Naive thymus-derived CD4-positive, alpha-beta T cell (primary cell): ENCODE measurements at regions not wholly inside any gene's neighbourhood (a gene's known extent, or its start where the extent isn't known, plus 50 kb on each side); places are given as distances from the start of the nearest gene placed in this dataset.

Experiments
- ATAC-seq: fragments of 150-1000 bp; cut with Tn5 transposase; 2 replicates; pipeline ENCODE4 v1.10.0; 2021; ENCODE audit warnings: mild to moderate bottlenecking, moderate library complexity
- CTCF ChIA-PET: fragments of 350-600 bp; sonication (Branson Sonifier 250); formaldehyde crosslinking; loops from one replicate; lab custom pipeline; 2021; ENCODE audit warnings: antibody characterized with exemption; lab: Charles Lee
- POLR2A ChIA-PET: fragments of 350-600 bp; sonication (Branson Sonifier 250); formaldehyde crosslinking; loops from one replicate; lab custom pipeline; 2021; ENCODE audit warnings: antibody characterized with exemption, inconsistent platforms; lab: Charles Lee
- DNase-seq, 9 donors: peaks; one replicate each; pipeline versions ENCODE4 v3.0.0 to v3.0.0-alpha.2; 2020 to 2022; ENCODE audit warnings: mixed read lengths in 1 of 9
- H3K27ac ChIP-seq: one replicate; pipeline ENCODE4 v1.7.0; 2013; ENCODE audit warnings: mild to moderate bottlenecking, low read depth, low read length, moderate library complexity
- H3K27me3 ChIP-seq, 2 donors: one replicate each; pipeline ENCODE4 v1.7.0; 2013; ENCODE audit warnings: low read length in 2 of 2, mild to moderate bottlenecking in 2 of 2, moderate library complexity in 2 of 2; ENCODE audit not compliant: control insufficient read depth in 2 of 2, insufficient read depth in 2 of 2
- H3K36me3 ChIP-seq, 3 experiments: 1 replicate in 2 of 3; 2 replicates in 1 of 3; pipeline ENCODE4 v1.7.0; 2013; ENCODE audit warnings: low read length in 3 of 3, mild to moderate bottlenecking in 3 of 3, moderate library complexity in 1 of 3; ENCODE audit not compliant: insufficient read depth in 3 of 3, control insufficient read depth in 2 of 3
- H3K4me1 ChIP-seq, 2 donors: one replicate each; pipeline ENCODE4 v1.7.0; 2013; ENCODE audit warnings: low read length in 2 of 2, mild to moderate bottlenecking in 2 of 2, moderate library complexity in 1 of 2; ENCODE audit not compliant: control insufficient read depth in 2 of 2, insufficient read depth in 2 of 2
- H3K4me3 ChIP-seq: 2 replicates; pipeline ENCODE4 v1.7.0; 2013; ENCODE audit warnings: mild to moderate bottlenecking, low read length
- H3K9me3 ChIP-seq, 3 experiments: 1 replicate in 2 of 3; 2 replicates in 1 of 3; pipeline ENCODE4 v1.7.0; 2013; ENCODE audit warnings: low read length in 3 of 3; ENCODE audit not compliant: control insufficient read depth in 2 of 3
- H3K27ac Mint-ChIP-seq, 9 donors: one replicate each; pipeline ENCODE4 v1.8.0; 2020 to 2022; ENCODE audit warnings: mixed read lengths in 9 of 9, mild to moderate bottlenecking in 8 of 9, moderate library complexity in 5 of 9, inconsistent platforms in 2 of 9
- H3K27me3 Mint-ChIP-seq, 5 donors: one replicate each; pipeline ENCODE4 v1.8.0; 2021 to 2022; ENCODE audit warnings: mixed read lengths in 5 of 5, mild to moderate bottlenecking in 1 of 5
- H3K36me3 Mint-ChIP-seq, 5 donors: one replicate each; pipeline ENCODE4 v1.8.0; 2020 to 2022; ENCODE audit warnings: mixed read lengths in 5 of 5, mild to moderate bottlenecking in 3 of 5, inconsistent platforms in 1 of 5
- H3K4me1 Mint-ChIP-seq, 7 donors: one replicate each; pipeline ENCODE4 v1.8.0; 2020 to 2022; ENCODE audit warnings: mixed read lengths in 7 of 7, mild to moderate bottlenecking in 3 of 7, inconsistent platforms in 1 of 7
- H3K4me3 Mint-ChIP-seq, 10 donors: one replicate each; pipeline ENCODE4 v1.8.0; 2020 to 2022; ENCODE audit warnings: mild to moderate bottlenecking in 10 of 10, mixed read lengths in 10 of 10, moderate library complexity in 6 of 10, inconsistent platforms in 2 of 10
- H3K9me3 Mint-ChIP-seq, 11 donors: one replicate each; pipeline ENCODE4 v1.8.0; 2020 to 2022; ENCODE audit warnings: mixed read lengths in 11 of 11, mild to moderate bottlenecking in 4 of 11, inconsistent platforms in 1 of 11, moderate library complexity in 1 of 11
- intact Hi-C, 2 donors: fragments of 100-400 bp; cut with micrococcal nuclease; formaldehyde crosslinking; loops; one replicate each; pipeline ENCODE4 v1.15.1; 2023

DNA sequence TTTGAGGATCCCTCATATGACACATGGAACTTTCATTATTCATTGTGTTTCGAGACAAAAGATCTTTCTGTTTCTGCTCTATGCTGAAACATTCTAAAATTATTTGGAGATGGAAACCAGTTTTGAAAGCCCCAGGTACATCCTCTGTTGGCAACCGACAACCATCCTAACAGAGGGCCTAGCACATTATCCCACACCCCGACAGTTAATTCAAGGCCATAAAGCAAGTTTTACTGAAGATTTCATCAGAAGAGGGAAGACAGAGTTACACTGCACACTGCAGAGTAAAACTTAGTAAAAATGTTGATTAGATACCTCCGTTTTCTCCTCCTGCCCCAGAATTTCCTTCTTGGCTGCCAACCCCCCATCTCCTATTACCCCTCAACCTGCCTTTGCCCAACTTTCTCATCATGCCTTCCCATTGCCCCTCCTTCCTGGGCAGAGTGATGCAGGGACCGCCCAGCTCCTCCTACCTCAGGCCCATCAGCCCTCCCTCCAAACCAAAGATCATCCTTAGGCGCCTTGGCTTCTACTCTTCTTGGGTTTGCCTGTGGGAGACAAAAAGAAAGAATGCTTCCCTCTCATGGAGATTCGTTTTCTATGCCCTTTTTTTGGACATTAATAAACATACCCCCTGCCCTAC is 52.9 kb upstream of the CITED4 start:
- Mint-ChIP-seq H3K4me1 (peaks cover 0 to 1% (median 0%) of the 10 kb centered on the region in 7 donors), H3K4me3 (no peak overlapping the region), H3K27me3 (peaks cover 0 to 3% (median 0%) of the 10 kb centered on the region in 5 donors), H3K27ac (peak overlapping the region in 1 of 9 donors; percentile 6), H3K36me3 (no peaks in the 10 kb centered on the region), H3K9me3 (no peaks in the 10 kb centered on the region)
- Histone ChIP-seq H3K4me3 (no peak overlapping the region), H3K4me1 (no peaks in the 10 kb centered on the region), H3K27ac (no peak overlapping the region), H3K27me3 (no peaks in the 10 kb centered on the region), H3K36me3 (no peaks in the 10 kb centered on the region), H3K9me3 (no peaks in the 10 kb centered on the region)
- ATAC-seq (no peak), DNase-seq (no peak)
- POLR2A ChIA-PET = no interaction called here
- CTCF ChIA-PET = no interaction called here
- intact Hi-C loops = no loop called here

DNA sequence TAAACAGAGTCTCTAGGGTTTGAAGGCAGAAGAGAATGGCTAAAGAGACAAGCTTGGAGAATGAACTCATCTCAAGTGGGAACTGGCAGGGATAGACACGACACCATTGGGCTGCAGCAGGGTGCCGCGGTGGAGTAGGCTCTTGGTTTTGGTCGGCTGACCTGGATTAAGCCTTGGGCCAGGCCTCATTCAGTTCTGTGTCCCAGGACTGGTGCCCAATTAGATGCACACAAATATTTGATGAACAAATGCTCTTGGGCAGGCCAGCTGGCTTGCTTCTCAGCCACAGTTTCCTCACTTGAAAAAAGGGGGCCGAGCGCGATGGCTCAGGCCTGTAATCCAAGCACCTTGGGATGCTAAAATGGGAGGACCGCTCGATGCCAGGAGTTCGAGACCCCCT is 53.4 kb upstream of the CITED4 start:
- H3K36me3 Mint-ChIP-seq = no peaks in the 10 kb centered on the region
- H3K27me3 Mint-ChIP-seq = peaks cover 0 to 3% (median 0%) of the 10 kb centered on the region in 5 donors
- peaks cover 0 to 1% (median 0%) of the 10 kb centered on the region in 7 donors for H3K4me1 Mint-ChIP-seq
- no peak overlapping the region for H3K27ac ChIP-seq
- CTCF ChIA-PET = no interaction called here
- H3K27ac Mint-ChIP-seq = no peak overlapping the region
- intact Hi-C loops = no loop called here
- ATAC-seq = no peak
- H3K4me1 ChIP-seq = no peaks in the 10 kb centered on the region
- no peaks in the 10 kb centered on the region for H3K36me3 ChIP-seq
- H3K9me3 Mint-ChIP-seq = peaks cover 0 to 3% (median 0%) of the 10 kb centered on the region in 11 donors
- DNase-seq = no peak
- H3K4me3 Mint-ChIP-seq = no peak overlapping the region
- H3K4me3 ChIP-seq = no peak overlapping the region
- no peaks in the 10 kb centered on the region for H3K9me3 ChIP-seq
- H3K27me3 ChIP-seq = no peaks in the 10 kb centered on the region
- POLR2A ChIA-PET = no interaction called here

DNA sequence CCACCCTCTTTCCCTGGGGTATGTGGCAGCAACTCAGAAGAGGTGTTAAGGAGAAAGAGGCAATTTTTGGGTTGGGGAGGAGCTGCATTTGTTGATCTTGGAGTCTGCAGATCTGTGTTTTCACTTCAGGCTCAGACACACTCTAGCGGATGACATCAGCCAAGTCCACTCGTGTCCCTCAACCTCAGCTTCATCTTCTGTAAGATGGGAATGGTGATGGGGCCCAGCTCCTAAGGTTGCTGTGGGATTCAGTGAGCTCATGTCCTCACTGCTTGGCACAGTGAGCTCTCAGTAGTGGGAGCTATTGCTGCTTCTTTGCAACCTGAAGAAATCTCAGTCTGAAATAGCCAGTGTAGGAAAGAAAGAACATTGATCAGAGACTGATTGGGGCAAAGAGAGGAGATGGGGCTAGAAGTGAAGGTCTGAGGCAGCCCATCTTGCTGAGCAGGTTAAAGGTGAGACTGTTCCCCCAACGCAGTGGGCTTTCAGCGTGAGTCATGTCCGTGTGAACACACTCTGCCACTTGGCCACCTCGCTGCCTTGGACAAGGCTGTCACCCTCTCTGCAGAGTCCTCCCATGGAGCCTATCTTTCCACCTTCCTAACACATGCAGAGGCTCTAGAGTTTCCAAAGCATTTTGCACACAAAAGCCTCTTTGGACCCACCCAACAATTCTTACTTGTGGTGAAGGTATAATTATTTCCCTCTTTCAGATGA is 56.0 kb upstream of the CITED4 start:
- no peak overlapping the region for H3K27ac ChIP-seq
- H3K4me1 Mint-ChIP-seq = peaks cover 0 to 1% (median 0%) of the 10 kb centered on the region in 7 donors
- peaks cover 0 to 4% (median 0%) of the 10 kb centered on the region in 5 donors for H3K27me3 Mint-ChIP-seq
- no peaks in the 10 kb centered on the region for H3K36me3 Mint-ChIP-seq
- intact Hi-C loops = no loop called here
- DNase-seq (no peak), ATAC-seq (no peak)
- ChIA-PET CTCF (no interaction called here), POLR2A (no interaction called here)
- peaks cover 0 to 3% (median 0%) of the 10 kb centered on the region in 11 donors for H3K9me3 Mint-ChIP-seq
- H3K36me3 ChIP-seq = no peaks in the 10 kb centered on the region
- no peaks in the 10 kb centered on the region for H3K4me1 ChIP-seq
- no peak overlapping the region for H3K27ac Mint-ChIP-seq
- H3K4me3 Mint-ChIP-seq = no peak overlapping the region
- no peaks in the 10 kb centered on the region for H3K9me3 ChIP-seq
- H3K4me3 ChIP-seq = no peak overlapping the region
- H3K27me3 ChIP-seq = no peaks in the 10 kb centered on the region

DNA sequence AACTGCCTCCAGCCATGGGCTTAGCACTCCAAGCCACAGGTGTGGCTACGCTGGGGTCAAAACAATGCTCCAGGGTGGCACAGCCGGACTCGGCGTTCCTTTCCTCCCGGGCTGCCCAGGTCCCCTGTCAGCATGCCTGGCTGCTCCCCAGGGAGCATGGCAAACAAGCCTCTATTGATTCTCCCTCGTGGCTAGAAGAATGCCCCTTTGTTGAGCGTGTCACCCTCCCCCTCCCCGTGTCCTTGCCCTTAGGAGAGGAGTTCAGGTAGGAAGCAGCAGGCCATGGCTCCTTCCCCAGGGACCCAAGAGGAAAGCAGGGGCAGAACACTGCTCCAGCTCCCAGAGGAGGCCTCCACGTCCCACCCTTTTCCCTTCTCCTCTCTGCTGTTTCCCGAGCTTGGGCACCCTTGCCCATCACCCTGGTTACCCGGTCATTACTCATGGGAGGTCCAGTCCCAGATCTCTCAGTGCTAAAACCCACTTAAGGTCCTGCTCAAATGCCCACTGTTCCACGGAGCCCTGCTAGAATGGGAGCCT is 57.4 kb upstream of the CITED4 start:
- no peak for ATAC-seq
- DNase-seq = no peak
- intact Hi-C loops = no loop called here
- Mint-ChIP-seq H3K27ac (no peak overlapping the region), H3K4me1 (peaks cover 0 to 1% (median 0%) of the 10 kb centered on the region in 7 donors), H3K9me3 (peaks cover 0 to 3% (median 0%) of the 10 kb centered on the region in 11 donors), H3K36me3 (no peaks in the 10 kb centered on the region), H3K4me3 (no peak overlapping the region), H3K27me3 (peaks cover 0 to 7% (median 0%) of the 10 kb centered on the region in 5 donors)
- no peaks in the 10 kb centered on the region for H3K27me3 ChIP-seq
- H3K27ac ChIP-seq = no peak overlapping the region
- no peaks in the 10 kb centered on the region for H3K4me1 ChIP-seq
- ChIA-PET CTCF (no interaction called here), POLR2A (no interaction called here)
- no peaks in the 10 kb centered on the region for H3K9me3 ChIP-seq
- no peaks in the 10 kb centered on the region for H3K36me3 ChIP-seq
- H3K4me3 ChIP-seq = no peak overlapping the region

DNA sequence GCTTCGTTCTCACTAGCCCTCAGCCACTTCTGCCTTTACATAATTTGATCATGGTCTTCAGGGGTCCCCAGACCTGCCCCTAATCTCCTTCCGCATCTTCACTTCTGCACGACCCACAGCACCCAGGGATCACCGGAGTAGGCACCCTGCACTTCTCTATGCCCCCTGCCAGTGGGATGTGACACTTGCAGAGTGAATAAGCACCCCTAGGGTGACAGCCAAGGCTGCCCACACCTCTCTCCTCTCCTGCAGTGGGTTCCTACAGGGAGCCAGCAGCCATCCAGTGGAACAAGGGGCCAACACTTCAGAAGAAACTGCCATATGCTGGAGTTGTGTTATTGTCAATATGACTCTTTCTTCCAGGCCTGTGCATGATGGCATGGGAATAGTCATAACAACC is 58.0 kb upstream of the CTPS1 start:
- no peak overlapping the region for H3K27ac Mint-ChIP-seq
- H3K36me3 Mint-ChIP-seq = no peaks in the 10 kb centered on the region
- no peaks in the 10 kb centered on the region for H3K9me3 ChIP-seq
- H3K27me3 ChIP-seq = no peaks in the 10 kb centered on the region
- DNase-seq = no peak
- ChIA-PET CTCF (no interaction called here), POLR2A (interaction anchor here (0.5 kb wide), 1 partner anchor 975 kb away, joined by 3 read pairs; no protein-coding TSS in a partner anchor)
- no peak overlapping the region for H3K4me3 Mint-ChIP-seq
- peaks cover 0 to 3% (median 0%) of the 10 kb centered on the region in 11 donors for H3K9me3 Mint-ChIP-seq
- peaks cover 0 to 1% (median 0%) of the 10 kb centered on the region in 7 donors for H3K4me1 Mint-ChIP-seq
- H3K27ac ChIP-seq = no peak overlapping the region
- no peak overlapping the region for H3K4me3 ChIP-seq
- intact Hi-C loops = no loop called here
- no peaks in the 10 kb centered on the region for H3K4me1 ChIP-seq
- ATAC-seq = no peak
- H3K36me3 ChIP-seq = no peaks in the 10 kb centered on the region
- H3K27me3 Mint-ChIP-seq = peaks cover 0 to 7% (median 0%) of the 10 kb centered on the region in 5 donors

DNA sequence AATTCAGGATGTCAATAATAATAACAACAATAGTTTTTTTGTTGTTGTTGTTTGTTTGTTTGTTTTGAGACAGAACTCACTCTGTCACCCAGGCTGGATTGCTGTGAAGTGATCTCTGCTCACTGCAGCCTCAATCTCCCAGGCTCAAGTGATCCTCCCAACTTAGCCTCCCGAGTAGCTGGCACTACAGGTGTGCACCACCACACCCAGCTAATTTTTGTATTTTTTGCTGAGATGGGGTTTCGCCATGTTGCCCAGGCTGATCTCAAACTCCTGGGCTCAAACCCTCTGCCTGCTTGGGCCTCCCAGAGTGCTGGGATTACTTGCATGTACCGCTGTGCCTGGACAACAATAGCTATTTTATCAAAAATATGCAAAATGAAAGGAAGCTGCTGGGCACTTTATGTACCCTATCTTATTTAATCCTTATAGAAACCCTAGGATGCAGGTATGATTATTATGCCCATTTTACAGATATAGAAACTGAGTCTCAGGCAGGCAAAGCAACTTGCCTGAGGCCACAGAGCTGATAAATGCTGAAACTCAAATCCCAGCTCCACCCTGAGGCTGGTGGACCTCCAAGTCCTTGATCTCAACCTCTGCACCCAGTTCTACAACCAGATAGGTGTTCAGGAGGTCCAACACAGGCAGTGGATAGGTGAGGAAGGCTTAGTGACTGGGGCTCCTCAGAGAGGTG is 57.4 kb upstream of the CTPS1 start:
- ATAC-seq (no peak), DNase-seq (no peak)
- Mint-ChIP-seq H3K4me3 (no peak overlapping the region), H3K27ac (no peak overlapping the region), H3K9me3 (peaks cover 0 to 3% (median 0%) of the 10 kb centered on the region in 11 donors), H3K36me3 (no peaks in the 10 kb centered on the region), H3K4me1 (peaks cover 0 to 1% (median 0%) of the 10 kb centered on the region in 7 donors), H3K27me3 (peaks cover 0 to 7% (median 0%) of the 10 kb centered on the region in 5 donors)
- intact Hi-C loops = no loop called here
- Histone ChIP-seq H3K27ac (no peak overlapping the region), H3K9me3 (no peaks in the 10 kb centered on the region), H3K4me1 (no peaks in the 10 kb centered on the region), H3K36me3 (no peaks in the 10 kb centered on the region), H3K4me3 (no peak overlapping the region), H3K27me3 (no peaks in the 10 kb centered on the region)
- CTCF ChIA-PET = no interaction called here
- POLR2A ChIA-PET = no interaction called here
